MCF 10A (cell line): ENCODE measurements at regions not wholly inside any gene's neighbourhood (a gene's known extent, or its start where the extent isn't known, plus 50 kb on each side); places are given as distances from the start of the nearest gene placed in this dataset.

Experiments
- BruUV-seq: library from RNA; stranded (reverse); fragments of 400-500 nt; replicated peaks from 2 replicates; lab custom pipeline; 2021; lab: Mats Ljungman, UMichigan
- CTCF ChIA-PET: fragments of 300-600 bp; sonication (Branson Sonifier 250); formaldehyde crosslinking; extraction: SDS; loops from one replicate; lab custom pipeline; 2021; ENCODE audit warnings: antibody characterized with exemption, inconsistent platforms; lab: Yijun Ruan, JAX
- POLR2A ChIA-PET: fragments of 300-600, 350-650 bp; sonication (Branson Sonifier 250); formaldehyde crosslinking; extraction: SDS; loops from one replicate; lab custom pipeline; 2020; ENCODE audit warnings: antibody characterized with exemption, inconsistent platforms; lab: Yijun Ruan, JAX
- DNase-seq: peaks from one replicate; pipeline ENCODE4 v3.0.0-alpha.2; 2018; ENCODE audit not compliant: unreplicated experiment
- H3K27ac Mint-ChIP-seq: one replicate; pipeline ENCODE4 v1.8.0; 2022; ENCODE audit warnings: mild to moderate bottlenecking, low read depth, mixed read lengths; ENCODE audit not compliant: unreplicated experiment
- H3K27me3 Mint-ChIP-seq: one replicate; pipeline ENCODE4 v1.8.0; 2022; ENCODE audit warnings: mixed read lengths; ENCODE audit not compliant: insufficient read depth, unreplicated experiment
- H3K36me3 Mint-ChIP-seq: one replicate; pipeline ENCODE4 v1.8.0; 2022; ENCODE audit warnings: mild to moderate bottlenecking, moderate library complexity, mixed read lengths; ENCODE audit not compliant: insufficient read depth, unreplicated experiment
- H3K4me1 Mint-ChIP-seq: one replicate; pipeline ENCODE4 v1.8.0; 2022; ENCODE audit warnings: mixed read lengths; ENCODE audit not compliant: insufficient read depth, unreplicated experiment
- H3K4me3 Mint-ChIP-seq: one replicate; pipeline ENCODE4 v1.8.0; 2022; ENCODE audit warnings: mild to moderate bottlenecking, moderate library complexity, mixed read lengths; ENCODE audit not compliant: unreplicated experiment
- H3K9me3 Mint-ChIP-seq: one replicate; pipeline ENCODE4 v1.8.0; 2022; ENCODE audit warnings: mixed read lengths; ENCODE audit not compliant: unreplicated experiment
- intact Hi-C: fragments of 100-400 bp; cut with micrococcal nuclease; formaldehyde crosslinking; loops from 2 replicates; pipeline ENCODE4 v1.14.1; 2022
- TF ChIP-seq, protein P1 (sequence below): fragments of 200-600 bp; IDR thresholded peaks from one replicate; pipeline ENCODE4 v1.8.0; 2022; ENCODE audit warnings: antibody characterized with exemption, mild to moderate bottlenecking; ENCODE audit not compliant: unreplicated experiment

DNA sequence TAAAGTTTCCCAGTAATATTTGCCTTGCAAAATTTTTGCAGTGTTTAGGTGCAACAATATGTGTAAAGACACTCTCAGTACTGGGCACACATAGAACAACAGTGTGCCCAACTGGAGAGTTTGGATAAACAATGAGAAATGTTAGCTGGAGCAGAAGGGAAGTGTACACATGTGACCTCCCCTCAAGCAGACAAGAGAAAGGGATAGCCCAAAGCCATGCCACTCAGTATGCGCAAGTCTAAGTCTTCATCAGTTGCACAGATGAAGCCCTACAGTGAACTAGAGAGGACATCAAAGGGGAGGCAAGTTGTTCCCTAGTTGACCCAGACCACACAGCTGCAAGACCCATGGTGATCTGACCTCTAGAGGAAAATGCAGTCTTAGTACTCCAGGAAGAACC, 97.9 kb upstream of the CDH11 start:
- Mint-ChIP-seq H3K27me3 (no peaks in the 10 kb centered on the region), H3K36me3 (no peaks in the 10 kb centered on the region), H3K4me3 (no peak overlapping the region), H3K27ac (no peak overlapping the region), H3K4me1 (no peaks in the 10 kb centered on the region), H3K9me3 (peaks cover 18% of the 10 kb centered on the region)
- DNase-seq = no peak
- ChIA-PET CTCF (interaction anchor here (0.6 kb wide), 1 partner anchor 1096 kb away, joined by 3 read pairs; no protein-coding TSS in a partner anchor), POLR2A (no interaction called here)
- TF ChIP-seq, protein P1, sequence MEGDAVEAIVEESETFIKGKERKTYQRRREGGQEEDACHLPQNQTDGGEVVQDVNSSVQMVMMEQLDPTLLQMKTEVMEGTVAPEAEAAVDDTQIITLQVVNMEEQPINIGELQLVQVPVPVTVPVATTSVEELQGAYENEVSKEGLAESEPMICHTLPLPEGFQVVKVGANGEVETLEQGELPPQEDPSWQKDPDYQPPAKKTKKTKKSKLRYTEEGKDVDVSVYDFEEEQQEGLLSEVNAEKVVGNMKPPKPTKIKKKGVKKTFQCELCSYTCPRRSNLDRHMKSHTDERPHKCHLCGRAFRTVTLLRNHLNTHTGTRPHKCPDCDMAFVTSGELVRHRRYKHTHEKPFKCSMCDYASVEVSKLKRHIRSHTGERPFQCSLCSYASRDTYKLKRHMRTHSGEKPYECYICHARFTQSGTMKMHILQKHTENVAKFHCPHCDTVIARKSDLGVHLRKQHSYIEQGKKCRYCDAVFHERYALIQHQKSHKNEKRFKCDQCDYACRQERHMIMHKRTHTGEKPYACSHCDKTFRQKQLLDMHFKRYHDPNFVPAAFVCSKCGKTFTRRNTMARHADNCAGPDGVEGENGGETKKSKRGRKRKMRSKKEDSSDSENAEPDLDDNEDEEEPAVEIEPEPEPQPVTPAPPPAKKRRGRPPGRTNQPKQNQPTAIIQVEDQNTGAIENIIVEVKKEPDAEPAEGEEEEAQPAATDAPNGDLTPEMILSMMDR = no peak
- intact Hi-C loops = no loop called here
- BruUV-seq = no TSS peak

DNA sequence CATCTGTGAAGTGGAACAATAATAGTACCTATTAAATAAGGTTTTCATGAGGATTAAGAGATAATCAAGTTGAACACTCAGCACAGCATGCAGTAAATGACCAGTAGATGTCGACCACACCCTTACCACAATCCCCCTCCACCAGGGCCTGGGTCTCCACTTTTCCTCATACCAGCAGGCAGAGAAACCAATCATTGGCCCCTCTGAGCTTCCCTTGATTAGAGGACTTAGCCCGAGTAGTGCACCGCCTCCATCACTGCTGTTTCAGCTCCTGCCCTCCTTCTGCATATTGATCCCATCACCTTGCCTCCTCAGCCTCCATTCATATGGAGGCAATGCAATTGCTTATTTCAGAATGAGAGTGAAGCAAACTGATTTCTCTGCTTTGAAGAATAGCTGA, 96.5 kb upstream of the CDH11 start:
- POLR2A ChIA-PET = no interaction called here

DNA sequence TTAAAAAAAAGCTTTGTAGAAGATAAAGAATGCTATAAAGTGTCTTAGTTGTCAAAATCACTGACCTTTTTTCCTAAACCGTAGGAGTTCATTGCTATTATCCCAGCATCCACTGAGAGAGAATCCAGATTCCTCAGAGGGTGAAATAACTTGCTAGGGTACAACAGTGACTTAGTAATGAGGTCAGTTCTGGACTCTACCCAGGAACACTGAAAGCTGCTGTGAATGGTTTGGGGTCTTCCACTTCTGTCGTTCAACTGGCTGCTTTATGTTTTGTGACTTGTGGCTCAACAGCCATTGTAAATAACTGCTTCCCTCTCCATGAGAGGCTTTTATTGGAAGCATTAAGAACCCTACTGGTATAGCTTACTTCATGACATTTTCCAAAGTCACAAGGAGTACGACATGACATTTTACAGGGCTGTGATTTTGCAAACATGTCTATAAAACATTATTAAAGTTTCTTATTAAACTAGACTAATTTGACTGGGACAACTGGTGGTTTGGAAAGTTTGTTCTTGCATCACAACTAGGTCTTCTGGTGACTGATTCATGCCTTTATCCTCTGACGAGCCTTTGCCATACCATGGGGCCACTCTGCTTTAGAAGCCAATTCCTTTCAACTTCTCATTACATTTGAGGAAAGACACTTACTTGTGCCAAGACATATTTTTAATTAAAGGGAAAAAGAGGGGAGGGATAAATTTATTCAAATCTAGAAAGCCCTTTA, 92.2 kb upstream of the CDH11 start:
- Mint-ChIP-seq H3K27me3 (no peaks in the 10 kb centered on the region), H3K36me3 (no peaks in the 10 kb centered on the region), H3K4me3 (no peak overlapping the region), H3K4me1 (no peaks in the 10 kb centered on the region), H3K9me3 (peaks cover 23% of the 10 kb centered on the region), H3K27ac (no peak overlapping the region)
- TF ChIP-seq, protein P1 = no peak
- ChIA-PET POLR2A (no interaction called here), CTCF (no interaction called here)
- no TSS peak for BruUV-seq
- peak; percentile 26 for DNase-seq
- intact Hi-C loops = no loop called here

More for the DNA sequence above, 96.5 kb upstream of the CDH11 start:
- H3K27me3 Mint-ChIP-seq = no peaks in the 10 kb centered on the region
- no peak overlapping the region for H3K27ac Mint-ChIP-seq
- H3K4me3 Mint-ChIP-seq = no peak overlapping the region
- no peaks in the 10 kb centered on the region for H3K4me1 Mint-ChIP-seq
- CTCF ChIA-PET = no interaction called here
- BruUV-seq = no TSS peak
- no peaks in the 10 kb centered on the region for H3K36me3 Mint-ChIP-seq
- no peak for DNase-seq
- intact Hi-C loops = no loop called here
- TF ChIP-seq, protein P1 = no peak
- H3K9me3 Mint-ChIP-seq = peaks cover 10% of the 10 kb centered on the region

DNA sequence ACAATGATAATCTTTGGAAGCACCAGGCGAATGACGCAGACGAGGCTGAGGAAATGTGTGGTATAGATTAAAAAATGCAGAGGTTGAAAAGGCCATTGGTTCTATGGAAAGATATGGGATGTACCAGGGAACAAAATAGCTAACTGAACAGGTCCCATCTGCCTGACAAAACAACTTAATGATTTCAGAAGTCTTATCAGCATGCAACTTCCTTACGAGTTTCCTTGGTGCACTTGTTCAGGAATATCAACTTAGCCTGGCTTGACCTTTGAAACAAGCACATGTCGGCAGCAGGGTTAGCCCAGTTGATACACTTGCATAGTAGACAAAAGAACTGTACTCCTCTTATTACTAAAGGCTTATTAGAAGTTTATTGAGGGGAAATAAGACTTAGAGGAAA, 90.9 kb upstream of the CDH11 start:
- no TSS peak for BruUV-seq
- H3K27ac Mint-ChIP-seq = no peak overlapping the region
- DNase-seq = no peak
- no peak overlapping the region for H3K4me3 Mint-ChIP-seq
- peaks cover 29% of the 10 kb centered on the region for H3K9me3 Mint-ChIP-seq
- TF ChIP-seq, protein P1 = no peak
- H3K27me3 Mint-ChIP-seq = no peaks in the 10 kb centered on the region
- ChIA-PET CTCF (no interaction called here), POLR2A (no interaction called here)
- intact Hi-C loops = no loop called here
- H3K4me1 Mint-ChIP-seq = no peaks in the 10 kb centered on the region
- H3K36me3 Mint-ChIP-seq = no peaks in the 10 kb centered on the region
